Left ventricle myocardium inferior (tissue), 1 donor: ENCODE measurements at regions not wholly inside any gene's neighbourhood (a gene's known extent, or its start where the extent isn't known, plus 50 kb on each side); places are given as distances from the start of the nearest gene placed in this dataset.

Experiments
- DNase-seq: peaks from one replicate; pipeline ENCODE4 v3.0.0-alpha.2; 2020
- H3K27ac ChIP-seq: fragments of 200-600 bp; replicated peaks from 2 replicates; pipeline ENCODE4 v1.8.0; 2021
- H3K27me3 ChIP-seq: fragments of 200-600 bp; 2 replicates; pipeline ENCODE4 v1.8.0; 2021; ENCODE audit warnings: low read depth
- H3K36me3 ChIP-seq: fragments of 200-600 bp; 2 replicates; pipeline ENCODE4 v1.8.0; 2021
- H3K4me1 ChIP-seq: fragments of 200-600 bp; 2 replicates; pipeline ENCODE4 v1.8.0; 2021
- H3K4me3 ChIP-seq: fragments of 200-600 bp; 2 replicates; pipeline ENCODE4 v1.8.0; 2021; ENCODE audit warnings: mild to moderate bottlenecking, moderate library complexity
- H3K9me3 ChIP-seq: fragments of 200-600 bp; replicated peaks from 2 replicates; pipeline ENCODE4 v1.8.0; 2021
- CTCF ChIP-seq: fragments of 200-600 bp; IDR thresholded peaks from 2 replicates; pipeline ENCODE4 v1.8.0; 2021; ENCODE audit warnings: antibody characterized with exemption, mild to moderate bottlenecking, borderline replicate concordance
- intact Hi-C: fragments of 100-400 bp; cut with micrococcal nuclease; formaldehyde crosslinking; loops from one replicate; pipeline ENCODE4 v1.11.0; 2022
- donor health status: DM: no; HTN: yes; CAD: no; lungs with severe emphysema.

GRCh38 chr3:28081533-28081947 is 159.9 kb upstream of the CMC1 start:
- H3K4me1 ChIP-seq, result no peaks in the 10 kb centered on the region
- peaks cover 5% of the 10 kb centered on the region for H3K27me3 ChIP-seq
- H3K27ac ChIP-seq, result no peak overlapping the region
- DNase-seq, result no peak
- TF ChIP-seq CTCF, result no peak
- no peaks in the 10 kb centered on the region for H3K9me3 ChIP-seq
- H3K36me3 ChIP-seq, result no peaks in the 10 kb centered on the region
- H3K4me3 ChIP-seq, result no peak overlapping the region
- intact Hi-C loops, result no loop called here

- intact Hi-C loops, result no loop called here
- Histone ChIP-seq H3K9me3 (peaks cover 15% of the 10 kb centered on the region), H3K27me3 (no peaks in the 10 kb centered on the region), H3K4me1 (no peaks in the 10 kb centered on the region), H3K4me3 (no peak overlapping the region), H3K27ac (no peak overlapping the region), H3K36me3 (no peaks in the 10 kb centered on the region)
- no peak for TF ChIP-seq CTCF
- DNase-seq, result no peak
These were observed 153.8 kb upstream of the CMC1 start for GRCh38 chr3:28087591-28087990.

GRCh38 chr3:28088811-28089526 is 152.4 kb upstream of the CMC1 start:
- no peak for DNase-seq
- H3K27ac ChIP-seq, result no peak overlapping the region
- no peaks in the 10 kb centered on the region for H3K4me1 ChIP-seq
- H3K9me3 ChIP-seq, result peaks cover 28% of the 10 kb centered on the region
- no peak for TF ChIP-seq CTCF
- H3K27me3 ChIP-seq, result no peaks in the 10 kb centered on the region
- H3K4me3 ChIP-seq, result no peak overlapping the region
- no peaks in the 10 kb centered on the region for H3K36me3 ChIP-seq
- intact Hi-C loops, result no loop called here

- H3K27ac ChIP-seq, result no peak overlapping the region
- no peaks in the 10 kb centered on the region for H3K36me3 ChIP-seq
- H3K9me3 ChIP-seq, result peaks cover 34% of the 10 kb centered on the region
- TF ChIP-seq CTCF, result no peak
- no peak for DNase-seq
- H3K27me3 ChIP-seq, result no peaks in the 10 kb centered on the region
- H3K4me1 ChIP-seq, result no peaks in the 10 kb centered on the region
- H3K4me3 ChIP-seq, result no peak overlapping the region
- intact Hi-C loops, result no loop called here
These were observed 151.9 kb upstream of the CMC1 start for GRCh38 chr3:28089527-28089897.

- Histone ChIP-seq H3K27ac (no peak overlapping the region), H3K4me1 (no peaks in the 10 kb centered on the region), H3K9me3 (peaks cover 52% of the 10 kb centered on the region), H3K36me3 (no peaks in the 10 kb centered on the region), H3K27me3 (peaks cover 4% of the 10 kb centered on the region), H3K4me3 (no peak overlapping the region)
- intact Hi-C loops, result no loop called here
- DNase-seq, result no peak
- no peak for TF ChIP-seq CTCF
These were observed 142.1 kb upstream of the CMC1 start for GRCh38 chr3:28099296-28099695.
